ENCODE measurements at regions not wholly inside any gene's neighbourhood (a gene's known extent, or its start where the extent isn't known, plus 50 kb on each side); places are given as distances from the start of the nearest gene placed in this dataset.

DNA sequence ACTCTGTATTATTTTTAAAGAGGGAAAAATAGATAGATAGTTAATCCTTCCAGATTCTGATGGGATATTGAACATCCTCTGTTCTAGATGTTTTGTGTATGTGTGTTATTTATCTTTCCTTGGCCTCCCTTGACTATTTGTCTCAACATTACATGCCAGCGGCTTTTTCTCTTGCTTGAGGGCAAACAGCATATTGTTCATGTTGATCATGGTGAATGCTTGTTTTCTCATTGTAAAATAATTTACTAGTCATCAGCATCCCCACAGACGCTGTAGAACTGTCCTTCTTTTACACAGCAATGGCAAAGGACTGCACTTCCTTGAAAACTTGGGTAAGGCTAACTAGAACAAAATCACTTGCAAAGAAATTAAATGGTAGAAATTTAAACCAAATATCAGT lies 1376.4 kb upstream of the GOT2 start:
- Histone ChIP-seq H3K36me3 (no peaks in the 10 kb centered on the region), H3K27ac (no peak overlapping the region), H3K4me3 (no peak overlapping the region), H3K27me3 (no peaks in the 10 kb centered on the region), H3K4me1 (ENCODE audit: low read depth) (no peaks in the 10 kb centered on the region), H3K9me3 (ENCODE audit: low read depth) (no peaks in the 10 kb centered on the region)
- TF ChIP-seq, protein P1, sequence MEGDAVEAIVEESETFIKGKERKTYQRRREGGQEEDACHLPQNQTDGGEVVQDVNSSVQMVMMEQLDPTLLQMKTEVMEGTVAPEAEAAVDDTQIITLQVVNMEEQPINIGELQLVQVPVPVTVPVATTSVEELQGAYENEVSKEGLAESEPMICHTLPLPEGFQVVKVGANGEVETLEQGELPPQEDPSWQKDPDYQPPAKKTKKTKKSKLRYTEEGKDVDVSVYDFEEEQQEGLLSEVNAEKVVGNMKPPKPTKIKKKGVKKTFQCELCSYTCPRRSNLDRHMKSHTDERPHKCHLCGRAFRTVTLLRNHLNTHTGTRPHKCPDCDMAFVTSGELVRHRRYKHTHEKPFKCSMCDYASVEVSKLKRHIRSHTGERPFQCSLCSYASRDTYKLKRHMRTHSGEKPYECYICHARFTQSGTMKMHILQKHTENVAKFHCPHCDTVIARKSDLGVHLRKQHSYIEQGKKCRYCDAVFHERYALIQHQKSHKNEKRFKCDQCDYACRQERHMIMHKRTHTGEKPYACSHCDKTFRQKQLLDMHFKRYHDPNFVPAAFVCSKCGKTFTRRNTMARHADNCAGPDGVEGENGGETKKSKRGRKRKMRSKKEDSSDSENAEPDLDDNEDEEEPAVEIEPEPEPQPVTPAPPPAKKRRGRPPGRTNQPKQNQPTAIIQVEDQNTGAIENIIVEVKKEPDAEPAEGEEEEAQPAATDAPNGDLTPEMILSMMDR (IDR thresholded peaks at IDR 0.05; ENCODE audit: low read depth, low read length), result no peak
- no peak for DNase-seq (ENCODE audit: low read depth in 1 of 2, low spot score in 1 of 2)

DNA sequence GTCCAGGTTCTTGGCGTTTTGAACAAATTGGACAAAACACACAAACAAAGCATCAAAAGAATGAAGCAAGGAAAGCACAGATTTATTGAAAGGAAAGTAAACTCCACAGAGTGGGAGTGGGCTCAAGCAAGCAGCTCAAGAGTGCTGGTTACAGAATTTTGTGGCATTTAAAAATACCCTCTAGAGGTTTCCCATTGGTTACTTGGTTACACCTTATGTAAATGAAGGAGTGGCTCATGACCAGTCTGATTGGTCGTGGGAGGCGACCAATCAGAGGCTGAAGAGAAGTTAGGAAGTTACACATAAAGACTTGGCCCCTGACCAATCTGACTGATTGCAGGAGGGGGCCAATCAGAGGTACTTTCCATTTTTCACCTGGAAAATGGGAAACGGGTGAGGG lies 1373.8 kb upstream of the GOT2 start:
- Histone ChIP-seq H3K9me3 (ENCODE audit: low read depth) (no peaks in the 10 kb centered on the region), H3K27ac (no peak overlapping the region), H3K36me3 (no peaks in the 10 kb centered on the region), H3K4me3 (no peak overlapping the region), H3K4me1 (ENCODE audit: low read depth) (no peaks in the 10 kb centered on the region), H3K27me3 (no peaks in the 10 kb centered on the region)
- TF ChIP-seq, protein P1 (IDR thresholded peaks at IDR 0.05; ENCODE audit: low read depth, low read length), result no peak
- no peak for DNase-seq (ENCODE audit: low read depth in 1 of 2, low spot score in 1 of 2)

DNA sequence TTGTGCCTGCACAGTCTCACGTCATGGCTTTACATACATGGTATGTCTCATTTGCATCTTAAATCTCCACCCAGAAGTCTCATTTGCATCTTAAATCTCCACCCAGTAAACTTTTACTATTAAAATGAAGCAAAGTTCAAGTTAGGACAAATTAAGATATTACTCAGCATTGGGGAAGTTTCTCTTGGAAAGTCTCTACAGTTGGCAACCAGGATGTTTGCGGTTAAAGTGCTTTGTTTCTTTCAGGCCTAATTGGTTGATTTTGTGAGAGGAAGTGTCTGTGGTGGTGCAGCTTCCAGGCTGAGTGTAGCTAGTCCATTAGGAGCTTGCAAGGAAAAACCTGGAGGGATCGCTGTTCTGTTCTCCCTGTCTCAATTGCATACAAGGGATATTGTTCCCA lies 1373.3 kb upstream of the GOT2 start:
- no peak overlapping the region for H3K27ac ChIP-seq
- DNase-seq (ENCODE audit: low read depth in 1 of 2, low spot score in 1 of 2), result peak in 1 of 2 donors; percentile 0
- no peaks in the 10 kb centered on the region for H3K27me3 ChIP-seq
- H3K36me3 ChIP-seq, result no peaks in the 10 kb centered on the region
- H3K4me3 ChIP-seq, result no peak overlapping the region
- no peaks in the 10 kb centered on the region for H3K9me3 ChIP-seq (ENCODE audit: low read depth)
- TF ChIP-seq, protein P1 (IDR thresholded peaks at IDR 0.05; ENCODE audit: low read depth, low read length), result no peak
- no peaks in the 10 kb centered on the region for H3K4me1 ChIP-seq (ENCODE audit: low read depth)

DNA sequence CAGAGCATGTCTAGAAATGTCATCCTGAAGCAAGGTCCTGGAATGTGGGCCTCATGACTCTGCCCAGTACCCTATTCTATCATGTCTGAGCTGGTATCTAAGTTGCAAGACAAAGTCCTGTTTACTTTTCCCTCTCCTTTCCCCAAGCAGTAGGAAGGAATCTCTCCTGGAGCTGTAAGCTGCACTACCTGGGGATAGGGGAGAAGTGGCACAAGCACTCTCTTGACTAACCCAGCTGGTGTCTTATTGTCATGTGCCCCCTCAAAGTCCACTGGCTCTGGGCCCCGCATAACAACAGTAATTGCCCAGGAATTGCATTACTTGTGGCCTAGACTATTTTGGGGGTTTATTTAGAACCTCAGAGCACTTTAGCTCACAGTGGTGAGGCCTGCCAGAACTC lies 1366.3 kb upstream of the GOT2 start:
- no peak overlapping the region for H3K27ac ChIP-seq
- TF ChIP-seq, protein P1 (IDR thresholded peaks at IDR 0.05; ENCODE audit: low read depth, low read length), result no peak
- no peaks in the 10 kb centered on the region for H3K36me3 ChIP-seq
- H3K4me1 ChIP-seq (ENCODE audit: low read depth), result no peaks in the 10 kb centered on the region
- H3K27me3 ChIP-seq, result no peaks in the 10 kb centered on the region
- H3K9me3 ChIP-seq (ENCODE audit: low read depth), result no peaks in the 10 kb centered on the region
- no peak overlapping the region for H3K4me3 ChIP-seq
- no peak for DNase-seq (ENCODE audit: low read depth in 1 of 2, low spot score in 1 of 2)

DNA sequence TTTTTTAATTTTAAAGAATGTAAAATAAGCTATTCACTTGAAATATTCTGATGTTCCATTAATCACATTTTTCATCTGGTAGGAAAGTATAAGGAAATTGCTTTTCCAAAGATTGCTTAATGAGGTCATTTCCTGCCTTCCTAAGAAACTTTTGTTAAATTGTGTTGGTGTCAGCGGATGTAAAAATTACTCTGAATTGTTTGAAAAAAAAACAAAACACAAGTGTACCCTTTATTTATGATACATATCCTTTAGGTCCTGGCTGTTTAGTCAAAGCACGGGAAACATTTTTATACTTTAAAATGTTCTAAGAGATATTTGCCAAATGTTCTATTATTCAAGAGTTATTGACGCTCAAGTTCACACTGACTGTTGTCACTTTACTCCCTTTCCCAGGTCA lies 1357.4 kb upstream of the GOT2 start:
- no peak for DNase-seq (ENCODE audit: low read depth in 1 of 2, low spot score in 1 of 2)
- no peaks in the 10 kb centered on the region for H3K9me3 ChIP-seq (ENCODE audit: low read depth)
- TF ChIP-seq, protein P1 (IDR thresholded peaks at IDR 0.05; ENCODE audit: low read depth, low read length), result no peak
- no peak overlapping the region for H3K27ac ChIP-seq
- no peaks in the 10 kb centered on the region for H3K36me3 ChIP-seq
- no peaks in the 10 kb centered on the region for H3K4me1 ChIP-seq (ENCODE audit: low read depth)
- no peaks in the 10 kb centered on the region for H3K27me3 ChIP-seq
- no peak overlapping the region for H3K4me3 ChIP-seq

DNA sequence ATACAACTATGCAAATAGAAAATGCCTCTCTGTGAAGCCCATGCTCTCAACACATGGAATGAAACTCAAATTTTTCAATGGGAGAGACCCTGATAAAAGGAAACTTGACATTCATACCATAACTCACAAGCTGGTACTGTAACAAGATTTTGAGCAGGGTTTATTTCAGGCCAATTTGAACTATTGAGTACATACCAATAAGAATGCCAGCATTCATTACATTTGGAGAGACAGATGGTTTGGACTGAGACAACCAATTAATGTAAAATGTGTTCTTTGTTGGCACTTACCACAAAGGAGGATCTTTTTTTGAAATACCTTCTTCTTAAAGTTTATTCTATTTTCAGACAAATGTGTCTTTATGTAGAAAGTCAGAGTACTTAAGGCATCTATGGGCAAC lies 1357.0 kb upstream of the GOT2 start:
- DNase-seq (ENCODE audit: low read depth in 1 of 2, low spot score in 1 of 2), result no peak
- Histone ChIP-seq H3K27me3 (no peaks in the 10 kb centered on the region), H3K4me3 (no peak overlapping the region), H3K36me3 (no peaks in the 10 kb centered on the region), H3K9me3 (ENCODE audit: low read depth) (no peaks in the 10 kb centered on the region), H3K4me1 (ENCODE audit: low read depth) (no peaks in the 10 kb centered on the region), H3K27ac (no peak overlapping the region)
- TF ChIP-seq, protein P1 (IDR thresholded peaks at IDR 0.05; ENCODE audit: low read depth, low read length), result no peak

Measured in cardiac muscle cell (in vitro differentiated cells and primary cell).